ENCODE measurements at regions not wholly inside any gene's neighbourhood (a gene's known extent, or its start where the extent isn't known, plus 50 kb on each side); places are given as distances from the start of the nearest gene placed in this dataset.
A peak's percentile ranks its signal among the peaks of the same experiment; 100 is the strongest.
"Not testable (repeated sequence)": the region's sequence is repeated elsewhere in the genome, so short reads cannot be mapped to it uniquely, and the experiment has no call there.

DNA sequence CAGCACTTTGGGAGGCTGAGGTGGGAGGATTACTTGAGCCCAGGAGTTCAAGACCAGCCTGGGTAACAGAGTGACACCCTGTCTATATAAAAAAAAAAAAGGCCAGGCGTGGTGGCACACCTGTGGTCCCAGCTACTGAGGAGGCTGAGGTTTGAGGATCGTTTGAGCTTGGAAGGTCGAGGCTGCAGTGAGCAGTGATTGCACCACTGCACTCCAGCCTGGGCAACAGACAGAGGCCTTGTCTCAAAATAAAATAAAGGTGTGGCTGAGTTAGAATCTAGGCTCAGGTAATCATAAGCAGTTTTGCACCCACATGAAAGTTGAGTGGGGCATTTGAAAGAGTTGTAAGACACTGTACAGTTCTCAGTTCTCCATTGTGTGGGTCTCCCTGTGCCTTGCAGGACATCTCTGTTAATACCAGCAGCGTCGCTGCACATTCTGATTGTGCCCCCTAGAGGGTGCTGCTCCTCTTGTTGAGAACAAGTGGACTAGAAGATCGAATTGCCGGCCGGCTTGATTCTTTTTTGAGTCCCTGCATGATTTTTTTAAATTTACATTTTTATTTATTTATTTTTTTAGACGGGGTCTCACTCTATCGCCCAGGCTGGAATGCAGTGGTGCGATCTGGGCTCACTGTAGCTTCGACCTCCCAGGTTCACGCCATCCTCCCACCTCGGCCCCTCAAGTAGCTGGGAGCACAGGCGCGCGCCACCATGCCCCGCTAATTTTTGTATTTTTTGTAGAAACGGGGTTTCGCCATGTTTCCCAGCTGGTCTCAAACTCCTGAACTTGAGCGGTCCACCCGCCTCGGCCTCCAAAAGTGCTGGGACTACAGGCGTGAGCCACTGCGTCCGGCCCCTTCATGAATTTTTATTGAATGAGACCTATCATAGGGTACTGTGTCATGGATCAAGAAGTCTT, 73.6 kb upstream of the RBMX start:
- H3K27ac ChIP-seq (ENCODE audit: low read depth, low read length) = no peak overlapping the region
- DNase-seq = peak; percentile 68
- no CpG with 5 or more reads among the region's 26 CpGs for WGBS (ENCODE audit: extremely low coverage, insufficient coverage, low lambda C conversion rate)

DNA sequence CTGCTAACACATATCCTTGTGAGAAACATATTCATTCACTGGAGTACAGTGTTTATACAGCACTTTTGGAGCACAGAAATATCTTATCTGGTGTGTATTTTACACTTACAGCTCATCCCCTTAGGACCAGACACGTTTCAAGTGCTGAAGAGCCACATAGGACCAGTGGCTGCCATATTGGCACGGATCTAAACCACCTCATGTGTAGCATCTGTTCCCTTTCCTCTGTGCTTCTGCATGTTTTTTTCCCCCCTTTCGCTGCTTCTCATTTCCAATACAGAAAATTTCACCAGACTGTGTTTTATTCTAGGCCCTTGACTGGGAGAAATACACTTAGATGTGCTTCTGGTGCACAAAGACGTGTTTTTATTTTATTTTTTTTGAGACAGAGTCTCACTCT, 69.7 kb upstream of the RBMX start:
- Histone ChIP-seq H3K4ac (ENCODE audit: low read depth, low read length) (no peak overlapping the region), H2BK15ac (replicated peaks; ENCODE audit: low read depth) (no peak overlapping the region), H3K79me1 (ENCODE audit: low read length) (no peaks in the 10 kb centered on the region), H3K4me2 (ENCODE audit: low read length) (no peak overlapping the region), H4K5ac (ENCODE audit: low read length) (no peak overlapping the region), H2BK120ac (ENCODE audit: low read depth, low read length) (no peak overlapping the region), H3K23ac (ENCODE audit: low read length) (no peak overlapping the region), H3K9ac (ENCODE audit: low read length) (no peak overlapping the region), H3K27me3 (ENCODE audit: insufficient read depth, low read length, poor library complexity) (no peaks in the 10 kb centered on the region), H3K27ac (ENCODE audit: low read depth, low read length) (no peak overlapping the region), H3K18ac (ENCODE audit: low read length) (no peak overlapping the region), H2BK5ac (ENCODE audit: low read length) (no peak overlapping the region), H4K8ac (ENCODE audit: low read depth, low read length) (no peak overlapping the region), H3K79me2 (ENCODE audit: control insufficient read depth, insufficient read depth, low read length) (no peaks in the 10 kb centered on the region), H3K4me3 (ENCODE audit: low read length) (no peak overlapping the region), H3K56ac (ENCODE audit: low read length) (no peak overlapping the region), H2AK5ac (ENCODE audit: low read length) (no peak overlapping the region), H3K4me1 (ENCODE audit: control insufficient read depth, low read depth, low read length) (no peaks in the 10 kb centered on the region), H3K36me3 (ENCODE audit: control insufficient read depth, insufficient read depth, low read length) (no peaks in the 10 kb centered on the region)
- DNase-seq = no peak
- WGBS (ENCODE audit: extremely low coverage, insufficient coverage, low lambda C conversion rate) = no CpG with 5 or more reads among the region's 4 CpGs

More for the DNA sequence above, 73.6 kb upstream of the RBMX start:
- no peak overlapping the region for H3K9ac ChIP-seq (ENCODE audit: low read length)
- H4K8ac ChIP-seq (ENCODE audit: low read depth, low read length) = no peak overlapping the region
- no peak overlapping the region for H4K5ac ChIP-seq (ENCODE audit: low read length)
- H2BK5ac ChIP-seq (ENCODE audit: low read length) = no peak overlapping the region
- H3K4me2 ChIP-seq (ENCODE audit: low read length) = no peak overlapping the region
- H2BK120ac ChIP-seq (ENCODE audit: low read depth, low read length) = no peak overlapping the region
- H3K27me3 ChIP-seq (ENCODE audit: insufficient read depth, low read length, poor library complexity) = no peaks in the 10 kb centered on the region
- no peak overlapping the region for H3K18ac ChIP-seq (ENCODE audit: low read length)
- H2AK5ac ChIP-seq (ENCODE audit: low read length) = no peak overlapping the region
- no peak overlapping the region for H2BK15ac ChIP-seq (replicated peaks; ENCODE audit: low read depth)
- H3K79me1 ChIP-seq (ENCODE audit: low read length) = no peaks in the 10 kb centered on the region
- H3K4ac ChIP-seq (ENCODE audit: low read depth, low read length) = no peak overlapping the region
- H3K23ac ChIP-seq (ENCODE audit: low read length) = no peak overlapping the region
- no peak overlapping the region for H3K56ac ChIP-seq (ENCODE audit: low read length)
- no peaks in the 10 kb centered on the region for H3K36me3 ChIP-seq (ENCODE audit: control insufficient read depth, insufficient read depth, low read length)
- H3K79me2 ChIP-seq (ENCODE audit: control insufficient read depth, insufficient read depth, low read length) = no peaks in the 10 kb centered on the region
- no peak overlapping the region for H3K4me3 ChIP-seq (ENCODE audit: low read length)
- no peaks in the 10 kb centered on the region for H3K4me1 ChIP-seq (ENCODE audit: control insufficient read depth, low read depth, low read length)

DNA sequence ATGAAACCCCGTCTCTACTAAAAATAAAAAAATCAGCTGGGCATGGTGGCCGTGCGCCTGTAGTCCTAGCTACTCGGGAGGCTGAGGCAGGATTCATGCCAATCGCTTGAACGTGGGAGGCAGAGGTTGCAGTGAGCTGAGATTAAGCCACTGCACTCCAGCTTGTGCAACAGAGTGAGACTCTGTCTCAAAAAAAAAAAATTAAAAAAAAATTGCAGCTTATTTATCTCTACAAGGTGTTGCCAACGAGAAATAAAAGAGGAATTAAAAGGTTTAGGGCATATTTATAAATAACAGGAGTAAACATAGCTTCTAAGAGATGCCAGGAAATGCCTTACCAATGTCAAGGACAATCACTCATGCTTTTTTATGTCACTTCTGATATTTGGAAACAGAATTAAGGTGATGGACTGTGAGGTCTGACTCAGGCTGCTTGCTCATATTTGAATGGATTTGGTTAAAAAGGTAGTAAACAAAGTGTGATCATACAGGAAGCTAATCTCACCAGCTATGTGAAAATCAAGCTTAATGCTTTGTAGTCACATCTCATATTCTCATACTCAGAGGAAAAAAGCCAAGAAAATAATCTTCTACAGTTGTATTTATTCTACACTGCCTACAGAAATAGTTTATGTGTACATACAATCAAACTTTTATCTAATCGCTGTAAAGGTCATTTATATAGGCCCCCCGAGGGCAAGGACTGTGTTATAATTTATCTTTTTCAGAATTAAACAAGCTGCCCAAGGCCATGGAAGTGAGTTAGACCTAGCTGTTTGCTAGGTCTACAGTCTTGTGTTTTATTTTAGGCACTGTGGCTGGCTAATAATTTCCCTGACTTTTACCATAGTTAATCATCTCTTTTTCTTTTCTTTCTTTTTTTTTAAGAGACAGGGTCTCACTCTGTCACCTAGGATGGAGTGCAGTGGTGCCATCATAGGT, 61.1 kb upstream of the RBMX start:
- no peaks in the 10 kb centered on the region for H3K79me2 ChIP-seq (ENCODE audit: control insufficient read depth, insufficient read depth, low read length)
- no peak overlapping the region for H2BK120ac ChIP-seq (ENCODE audit: low read depth, low read length)
- H3K4me1 ChIP-seq (ENCODE audit: control insufficient read depth, low read depth, low read length) = no peaks in the 10 kb centered on the region
- H2AK5ac ChIP-seq (ENCODE audit: low read length) = no peak overlapping the region
- no peak overlapping the region for H3K4me3 ChIP-seq (ENCODE audit: low read length)
- no peak overlapping the region for H3K23ac ChIP-seq (ENCODE audit: low read length)
- no peak overlapping the region for H2BK15ac ChIP-seq (replicated peaks; ENCODE audit: low read depth)
- no peak overlapping the region for H3K27ac ChIP-seq (ENCODE audit: low read depth, low read length)
- H4K5ac ChIP-seq (ENCODE audit: low read length) = no peak overlapping the region
- no peak for DNase-seq
- no peak overlapping the region for H3K56ac ChIP-seq (ENCODE audit: low read length)
- no peak overlapping the region for H3K4me2 ChIP-seq (ENCODE audit: low read length)
- H3K18ac ChIP-seq (ENCODE audit: low read length) = no peak overlapping the region
- no peak overlapping the region for H2BK5ac ChIP-seq (ENCODE audit: low read length)
- no peaks in the 10 kb centered on the region for H3K79me1 ChIP-seq (ENCODE audit: low read length)
- H4K8ac ChIP-seq (ENCODE audit: low read depth, low read length) = no peak overlapping the region
- H3K27me3 ChIP-seq (ENCODE audit: insufficient read depth, low read length, poor library complexity) = no peaks in the 10 kb centered on the region
- H3K4ac ChIP-seq (ENCODE audit: low read depth, low read length) = no peak overlapping the region
- H3K36me3 ChIP-seq (ENCODE audit: control insufficient read depth, insufficient read depth, low read length) = no peaks in the 10 kb centered on the region
- no CpG with 5 or more reads among the region's 9 CpGs for WGBS (ENCODE audit: extremely low coverage, insufficient coverage, low lambda C conversion rate)
- no peak overlapping the region for H3K9ac ChIP-seq (ENCODE audit: low read length)

DNA sequence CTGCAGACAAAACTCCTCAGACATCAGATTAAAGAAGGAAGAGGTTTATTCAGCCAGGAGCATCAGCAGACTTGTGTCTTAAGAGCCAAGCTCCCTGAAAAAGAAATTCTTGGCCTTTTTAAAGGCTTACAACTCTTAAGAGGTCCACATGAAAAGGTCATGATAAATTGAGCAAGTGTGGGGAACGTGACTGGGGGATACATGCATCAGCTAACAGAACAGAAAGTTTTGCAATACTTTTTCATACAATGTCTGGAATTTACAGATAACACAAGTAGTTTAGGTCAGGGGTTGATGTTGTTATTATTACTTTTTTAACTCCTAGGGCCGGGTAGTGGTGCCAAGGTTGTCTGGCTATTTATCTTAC, 55.6 kb upstream of the RBMX start:
- no peaks in the 10 kb centered on the region for H3K4me1 ChIP-seq (ENCODE audit: control insufficient read depth, low read depth, low read length)
- H4K8ac ChIP-seq (ENCODE audit: low read depth, low read length) = no peak overlapping the region
- no peak overlapping the region for H2BK5ac ChIP-seq (ENCODE audit: low read length)
- DNase-seq = no peak
- H3K79me1 ChIP-seq (ENCODE audit: low read length) = no peaks in the 10 kb centered on the region
- H3K4ac ChIP-seq (ENCODE audit: low read depth, low read length) = no peak overlapping the region
- H3K4me3 ChIP-seq (ENCODE audit: low read length) = no peak overlapping the region
- H2BK15ac ChIP-seq (replicated peaks; ENCODE audit: low read depth) = no peak overlapping the region
- no peak overlapping the region for H3K9ac ChIP-seq (ENCODE audit: low read length)
- no peak overlapping the region for H3K18ac ChIP-seq (ENCODE audit: low read length)
- no peak overlapping the region for H4K5ac ChIP-seq (ENCODE audit: low read length)
- no peaks in the 10 kb centered on the region for H3K79me2 ChIP-seq (ENCODE audit: control insufficient read depth, insufficient read depth, low read length)
- no peak overlapping the region for H3K27ac ChIP-seq (ENCODE audit: low read depth, low read length)
- no peak overlapping the region for H2AK5ac ChIP-seq (ENCODE audit: low read length)
- no peak overlapping the region for H3K56ac ChIP-seq (ENCODE audit: low read length)
- no peak overlapping the region for H3K4me2 ChIP-seq (ENCODE audit: low read length)
- H2BK120ac ChIP-seq (ENCODE audit: low read depth, low read length) = no peak overlapping the region
- H3K27me3 ChIP-seq (ENCODE audit: insufficient read depth, low read length, poor library complexity) = no peaks in the 10 kb centered on the region
- WGBS (ENCODE audit: extremely low coverage, insufficient coverage, low lambda C conversion rate) = no CpG with 5 or more reads among the region's 2 CpGs
- H3K23ac ChIP-seq (ENCODE audit: low read length) = no peak overlapping the region
- H3K36me3 ChIP-seq (ENCODE audit: control insufficient read depth, insufficient read depth, low read length) = no peaks in the 10 kb centered on the region

DNA sequence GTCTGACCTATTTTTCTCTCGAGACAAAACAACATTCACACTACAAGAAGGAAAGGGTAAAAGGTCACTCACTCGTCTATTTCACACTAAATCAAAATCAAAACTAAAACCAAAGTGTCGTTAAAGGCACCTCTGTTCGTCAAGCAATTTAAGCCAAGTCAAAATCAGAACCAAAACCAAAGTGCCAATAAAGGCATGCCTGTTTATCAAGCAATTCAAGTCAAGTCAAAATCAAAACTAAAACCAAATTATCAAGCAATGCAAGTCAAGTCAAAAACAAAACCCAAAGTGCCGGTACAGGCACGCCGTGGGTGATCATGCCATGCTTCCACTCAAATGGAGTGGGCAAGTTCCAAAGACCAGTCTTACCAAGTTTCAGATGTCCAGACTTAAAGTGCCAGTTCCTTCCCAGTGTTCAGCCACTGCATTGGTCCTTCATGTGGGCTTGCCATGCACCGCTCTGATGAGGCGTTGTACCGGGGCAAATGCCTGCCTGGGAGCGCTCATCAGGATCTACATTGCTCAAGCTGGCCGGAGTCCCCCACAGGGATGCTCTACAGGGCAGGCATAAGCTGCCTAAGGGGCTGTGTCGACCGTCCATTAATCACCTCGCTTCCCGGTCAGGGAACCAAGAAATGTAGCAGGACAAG, 55.1 kb upstream of the RBMX start:
- H2BK15ac ChIP-seq (replicated peaks; ENCODE audit: low read depth); H3K27me3 ChIP-seq (ENCODE audit: insufficient read depth, low read length, poor library complexity); H3K79me2 ChIP-seq (ENCODE audit: control insufficient read depth, insufficient read depth, low read length); H3K27ac ChIP-seq (ENCODE audit: low read depth, low read length); H3K4me1 ChIP-seq (ENCODE audit: control insufficient read depth, low read depth, low read length); H3K56ac ChIP-seq (ENCODE audit: low read length); H4K8ac ChIP-seq (ENCODE audit: low read depth, low read length); H3K23ac ChIP-seq (ENCODE audit: low read length); H3K4me2 ChIP-seq (ENCODE audit: low read length); DNase-seq; H3K4me3 ChIP-seq (ENCODE audit: low read length); H3K36me3 ChIP-seq (ENCODE audit: control insufficient read depth, insufficient read depth, low read length); H2BK120ac ChIP-seq (ENCODE audit: low read depth, low read length); H3K18ac ChIP-seq (ENCODE audit: low read length); H3K4ac ChIP-seq (ENCODE audit: low read depth, low read length); H2BK5ac ChIP-seq (ENCODE audit: low read length); H3K9ac ChIP-seq (ENCODE audit: low read length); H3K79me1 ChIP-seq (ENCODE audit: low read length); H4K5ac ChIP-seq (ENCODE audit: low read length); H2AK5ac ChIP-seq (ENCODE audit: low read length): not testable (repeated sequence)
- no CpG with 5 or more reads among the region's 16 CpGs for WGBS (ENCODE audit: extremely low coverage, insufficient coverage, low lambda C conversion rate)

All from mesendoderm (in vitro differentiated cells).